Body of pancreas (tissue), 4 donors: ENCODE measurements at regions not wholly inside any gene's neighbourhood (a gene's known extent, or its start where the extent isn't known, plus 50 kb on each side); places are given as distances from the start of the nearest gene placed in this dataset.

Source experiments
- ATAC-seq: fragments of 150-250 bp; one replicate; pipeline ENCODE4 v1.9.1; 2016
- DNase-seq, 4 donors: peaks; one replicate each; pipeline ENCODE4 v3.0.0-alpha.2; 2019
- H3K27ac ChIP-seq, 4 donors: fragments of 200-600 bp; sonication (generic); 1 replicate in 3 of 4; 2 replicates in 1 of 4; pipeline versions ENCODE4 v1.5.1 to v1.6.1; 2016 to 2019; ENCODE audit warnings: mild to moderate bottlenecking in 1 of 4, mixed read lengths in 1 of 4, moderate library complexity in 1 of 4
- H3K27me3 ChIP-seq, 2 donors: fragments of 200-600 bp; sonication (generic); one replicate each; pipeline ENCODE4 v1.6.0; 2016; ENCODE audit warnings: mild to moderate bottlenecking in 1 of 2
- H3K36me3 ChIP-seq, 2 donors: fragments of 200-600 bp; sonication (generic); replicated peaks in 1 of 2; 2 replicates each; pipeline ENCODE4 v1.5.1; 2016; ENCODE audit warnings: low read depth in 2 of 2; ENCODE audit not compliant: insufficient read depth in 1 of 2
- H3K4me1 ChIP-seq: fragments of 200-600 bp; sonication (generic); one replicate; pipeline ENCODE4 v1.6.0; 2016
- H3K4me3 ChIP-seq, 2 donors: fragments of 200-600 bp; sonication (generic); 1 replicate in 1 of 2; 2 replicates in 1 of 2; pipeline ENCODE4 v1.5.1; 2016 to 2019
- H3K9me3 ChIP-seq, 3 donors: fragments of 200-600 bp; sonication (generic); 1 replicate in 2 of 3; 2 replicates in 1 of 3; pipeline ENCODE4 v1.5.1; 2016
- CTCF ChIP-seq, 7 experiments: fragments of 450-650 bp in 4 of 7; fragments of 200-600 bp in 3 of 7; sonication (generic) in 3 of 7; IDR thresholded peaks; one replicate each; pipeline ENCODE4 v1.5.1; 2016 to 2019; ENCODE audit warnings: antibody characterized with exemption in 7 of 7
- POLR2A ChIP-seq, 3 donors: fragments of 450-650 bp; IDR thresholded peaks; one replicate each; pipeline ENCODE4 v1.6.1; 2016; ENCODE audit warnings: antibody characterized with exemption in 3 of 3, mild to moderate bottlenecking in 2 of 3
- WGBS, 2 donors: methylation state at CpG; one replicate each; pipeline ENCODE4 v1.1.5; 2017; 5-methylcytosine and 5-hydroxymethylcytosine counted together
- intact Hi-C: fragments of 100-400 bp; cut with DNase I; formaldehyde crosslinking; loops from one replicate; pipeline ENCODE4 v1.15.1; 2023

GRCh38 chr2:226172939-226173338 lies 626.7 kb downstream of the IRS1 start:
- ATAC-seq (no peak), DNase-seq (no peak)
- 80 to 88% methylated on average over 4 of the region's 4 CpGs for WGBS, 2 donors
- Histone ChIP-seq H3K27me3 (no peaks in the 10 kb centered on the region), H3K27ac (no peak overlapping the region), H3K4me1 (no peaks in the 10 kb centered on the region), H3K9me3 (no peaks in the 10 kb centered on the region), H3K36me3 (no peaks in the 10 kb centered on the region), H3K4me3 (no peak overlapping the region)
- TF ChIP-seq CTCF (IDR thresholded peaks at IDR 0.05) (no peak), POLR2A (IDR thresholded peaks at IDR 0.05) (no peak)
- intact Hi-C loops, result no loop called here

- H3K36me3 ChIP-seq, result no peaks in the 10 kb centered on the region
- no peaks in the 10 kb centered on the region for H3K27me3 ChIP-seq
- WGBS, 2 donors, result 80 to 81% methylated on average over 4 of the region's 4 CpGs
- intact Hi-C loops, result no loop called here
- TF ChIP-seq CTCF (IDR thresholded peaks at IDR 0.05), result no peak
- TF ChIP-seq POLR2A (IDR thresholded peaks at IDR 0.05), result no peak
- ATAC-seq (no peak), DNase-seq (no peak)
- H3K27ac ChIP-seq, result no peak overlapping the region
- no peak overlapping the region for H3K4me3 ChIP-seq
- H3K4me1 ChIP-seq, result no peaks in the 10 kb centered on the region
- H3K9me3 ChIP-seq, result no peaks in the 10 kb centered on the region
Measured at GRCh38 chr2:226172309-226172708, 627.3 kb downstream of the IRS1 start.

GRCh38 chr2:226169751-226170581 lies 629.7 kb downstream of the IRS1 start:
- TF ChIP-seq POLR2A (IDR thresholded peaks at IDR 0.05), result no peak
- TF ChIP-seq CTCF (IDR thresholded peaks at IDR 0.05), result no peak
- intact Hi-C loops, result no loop called here
- Histone ChIP-seq H3K27ac (no peak overlapping the region), H3K27me3 (no peaks in the 10 kb centered on the region), H3K36me3 (no peaks in the 10 kb centered on the region), H3K4me3 (no peak overlapping the region), H3K4me1 (no peaks in the 10 kb centered on the region), H3K9me3 (no peaks in the 10 kb centered on the region)
- 75 to 78% methylated on average over 4 of the region's 4 CpGs for WGBS, 2 donors
- ATAC-seq, result no peak
- no peak for DNase-seq

- Histone ChIP-seq H3K36me3 (no peaks in the 10 kb centered on the region), H3K4me3 (no peak overlapping the region), H3K4me1 (no peaks in the 10 kb centered on the region), H3K27me3 (no peaks in the 10 kb centered on the region), H3K9me3 (no peaks in the 10 kb centered on the region), H3K27ac (no peak overlapping the region)
- 64 to 69% methylated on average over 4 of the region's 4 CpGs for WGBS, 2 donors
- intact Hi-C loops, result no loop called here
- TF ChIP-seq CTCF (IDR thresholded peaks at IDR 0.05), result no peak
- no peak for TF ChIP-seq POLR2A (IDR thresholded peaks at IDR 0.05)
- DNase-seq, result no peak
- no peak for ATAC-seq
Measured at GRCh38 chr2:226168496-226169160, 631.0 kb downstream of the IRS1 start.
